Activated naive CD4-positive, alpha-beta T cell treated with anti-CD3 and anti-CD28 coated beads, Interleukin-2, amount 50 U/mL, for 24 hours (primary cell): ENCODE measurements at regions not wholly inside any gene's neighbourhood (a gene's known extent, or its start where the extent isn't known, plus 50 kb on each side); places are given as distances from the start of the nearest gene placed in this dataset.

Experiments
- H3K27ac Mint-ChIP-seq: one replicate; pipeline ENCODE4 v1.8.0; 2021; ENCODE audit warnings: mild to moderate bottlenecking, mixed read lengths
- H3K27me3 Mint-ChIP-seq: one replicate; pipeline ENCODE4 v1.8.0; 2021; ENCODE audit warnings: mixed read lengths
- H3K36me3 Mint-ChIP-seq: one replicate; pipeline ENCODE4 v1.8.0; 2021; ENCODE audit warnings: mixed read lengths
- H3K4me1 Mint-ChIP-seq: one replicate; pipeline ENCODE4 v1.8.0; 2021; ENCODE audit warnings: mixed read lengths
- H3K4me3 Mint-ChIP-seq: one replicate; pipeline ENCODE4 v1.8.0; 2021; ENCODE audit warnings: mild to moderate bottlenecking, mixed read lengths
- H3K9me3 Mint-ChIP-seq: one replicate; pipeline ENCODE4 v1.8.0; 2021; ENCODE audit warnings: mixed read lengths

GRCh38 chr2:223701761-223702160 lies 99.6 kb upstream of the SCG2 start:
- H3K9me3 Mint-ChIP-seq, result no peaks in the 10 kb centered on the region
- H3K27ac Mint-ChIP-seq, result no peak overlapping the region
- H3K27me3 Mint-ChIP-seq, result no peaks in the 10 kb centered on the region
- H3K4me3 Mint-ChIP-seq, result no peak overlapping the region
- peaks cover 7% of the 10 kb centered on the region for H3K4me1 Mint-ChIP-seq
- H3K36me3 Mint-ChIP-seq, result no peaks in the 10 kb centered on the region

- no peak overlapping the region for H3K4me3 Mint-ChIP-seq
- no peaks in the 10 kb centered on the region for H3K27me3 Mint-ChIP-seq
- no peaks in the 10 kb centered on the region for H3K36me3 Mint-ChIP-seq
- H3K4me1 Mint-ChIP-seq, result peaks cover 7% of the 10 kb centered on the region
- no peak overlapping the region for H3K27ac Mint-ChIP-seq
- H3K9me3 Mint-ChIP-seq, result no peaks in the 10 kb centered on the region
Observed at GRCh38 chr2:223700221-223700620, 98.1 kb upstream of the SCG2 start.

GRCh38 chr2:223697892-223698645 lies 95.9 kb upstream of the SCG2 start:
- H3K4me1 Mint-ChIP-seq, result peaks cover 7% of the 10 kb centered on the region
- H3K36me3 Mint-ChIP-seq, result no peaks in the 10 kb centered on the region
- H3K27ac Mint-ChIP-seq, result no peak overlapping the region
- no peak overlapping the region for H3K4me3 Mint-ChIP-seq
- no peaks in the 10 kb centered on the region for H3K9me3 Mint-ChIP-seq
- H3K27me3 Mint-ChIP-seq, result peaks cover 2% of the 10 kb centered on the region

GRCh38 chr2:223697316-223697891 lies 95.2 kb upstream of the SCG2 start:
- peaks cover 2% of the 10 kb centered on the region for H3K27me3 Mint-ChIP-seq
- no peak overlapping the region for H3K4me3 Mint-ChIP-seq
- H3K27ac Mint-ChIP-seq, result no peak overlapping the region
- H3K9me3 Mint-ChIP-seq, result no peaks in the 10 kb centered on the region
- peaks cover 7% of the 10 kb centered on the region for H3K4me1 Mint-ChIP-seq
- no peaks in the 10 kb centered on the region for H3K36me3 Mint-ChIP-seq

- Mint-ChIP-seq H3K36me3 (no peaks in the 10 kb centered on the region), H3K9me3 (no peaks in the 10 kb centered on the region), H3K4me3 (no peak overlapping the region), H3K4me1 (peaks cover 7% of the 10 kb centered on the region), H3K27ac (peak overlapping the region; percentile 31), H3K27me3 (peaks cover 4% of the 10 kb centered on the region)
Observed at GRCh38 chr2:223696719-223697118, 94.6 kb upstream of the SCG2 start.

- H3K36me3 Mint-ChIP-seq, result no peaks in the 10 kb centered on the region
- H3K4me1 Mint-ChIP-seq, result no peaks in the 10 kb centered on the region
Observed at GRCh38 chr2:223692191-223692947, 90.2 kb upstream of the SCG2 start.

GRCh38 chr2:223688094-223688835 lies 86.1 kb upstream of the SCG2 start:
- Mint-ChIP-seq H3K27me3 (peaks cover 6% of the 10 kb centered on the region), H3K27ac (no peak overlapping the region), H3K36me3 (no peaks in the 10 kb centered on the region), H3K9me3 (no peaks in the 10 kb centered on the region), H3K4me1 (no peaks in the 10 kb centered on the region), H3K4me3 (no peak overlapping the region)

More at GRCh38 chr2:223692191-223692947, 90.2 kb upstream of the SCG2 start:
- Mint-ChIP-seq H3K27me3 (peaks cover 8% of the 10 kb centered on the region), H3K9me3 (no peaks in the 10 kb centered on the region), H3K4me3 (no peak overlapping the region), H3K27ac (no peak overlapping the region)

GRCh38 chr2:223681125-223681524 lies 79.0 kb upstream of the SCG2 start:
- H3K27ac Mint-ChIP-seq, result no peak overlapping the region
- H3K9me3 Mint-ChIP-seq, result no peaks in the 10 kb centered on the region
- H3K27me3 Mint-ChIP-seq, result no peaks in the 10 kb centered on the region
- H3K4me1 Mint-ChIP-seq, result no peaks in the 10 kb centered on the region
- no peaks in the 10 kb centered on the region for H3K36me3 Mint-ChIP-seq
- H3K4me3 Mint-ChIP-seq, result no peak overlapping the region

GRCh38 chr2:223674998-223675609 lies 72.9 kb upstream of the SCG2 start:
- no peaks in the 10 kb centered on the region for H3K4me1 Mint-ChIP-seq
- H3K4me3 Mint-ChIP-seq, result no peak overlapping the region

GRCh38 chr2:223669453-223670225 lies 67.5 kb upstream of the SCG2 start:
- H3K36me3 Mint-ChIP-seq, result no peaks in the 10 kb centered on the region
- no peaks in the 10 kb centered on the region for H3K4me1 Mint-ChIP-seq
- no peak overlapping the region for H3K27ac Mint-ChIP-seq
- H3K9me3 Mint-ChIP-seq, result peaks cover 6% of the 10 kb centered on the region
- H3K4me3 Mint-ChIP-seq, result no peak overlapping the region
- no peaks in the 10 kb centered on the region for H3K27me3 Mint-ChIP-seq

More at GRCh38 chr2:223674998-223675609, 72.9 kb upstream of the SCG2 start:
- H3K36me3 Mint-ChIP-seq, result no peaks in the 10 kb centered on the region
- peaks cover 6% of the 10 kb centered on the region for H3K9me3 Mint-ChIP-seq
- no peaks in the 10 kb centered on the region for H3K27me3 Mint-ChIP-seq
- no peak overlapping the region for H3K27ac Mint-ChIP-seq

- no peak overlapping the region for H3K27ac Mint-ChIP-seq
- H3K36me3 Mint-ChIP-seq, result no peaks in the 10 kb centered on the region
- no peaks in the 10 kb centered on the region for H3K27me3 Mint-ChIP-seq
- H3K9me3 Mint-ChIP-seq, result peaks cover 6% of the 10 kb centered on the region
- no peak overlapping the region for H3K4me3 Mint-ChIP-seq
- H3K4me1 Mint-ChIP-seq, result no peaks in the 10 kb centered on the region
Observed at GRCh38 chr2:223668302-223668998, 66.3 kb upstream of the SCG2 start.

GRCh38 chr2:223654384-223654915 lies 52.3 kb upstream of the SCG2 start:
- Mint-ChIP-seq H3K4me3 (no peak overlapping the region), H3K36me3 (no peaks in the 10 kb centered on the region), H3K4me1 (no peaks in the 10 kb centered on the region), H3K27ac (no peak overlapping the region), H3K27me3 (peaks cover 24% of the 10 kb centered on the region), H3K9me3 (peaks cover 6% of the 10 kb centered on the region)

GRCh38 chr2:223652902-223653301 lies 50.7 kb upstream of the SCG2 start:
- H3K36me3 Mint-ChIP-seq, result no peaks in the 10 kb centered on the region
- H3K9me3 Mint-ChIP-seq, result peaks cover 6% of the 10 kb centered on the region
- H3K27ac Mint-ChIP-seq, result no peak overlapping the region
- H3K27me3 Mint-ChIP-seq, result peaks cover 17% of the 10 kb centered on the region
- H3K4me3 Mint-ChIP-seq, result no peak overlapping the region
- H3K4me1 Mint-ChIP-seq, result no peaks in the 10 kb centered on the region

GRCh38 chr2:223652122-223652521 lies 50.0 kb upstream of the SCG2 start:
- Mint-ChIP-seq H3K4me1 (no peaks in the 10 kb centered on the region), H3K9me3 (peaks cover 6% of the 10 kb centered on the region), H3K36me3 (no peaks in the 10 kb centered on the region), H3K27me3 (peaks cover 14% of the 10 kb centered on the region), H3K27ac (no peak overlapping the region), H3K4me3 (no peak overlapping the region)
